IPS-18c (cell line): ENCODE measurements at regions not wholly inside any gene's neighbourhood (a gene's known extent, or its start where the extent isn't known, plus 50 kb on each side); places are given as distances from the start of the nearest gene placed in this dataset.
A peak's percentile ranks its signal among the peaks of the same experiment; 100 is the strongest.
"Not testable (repeated sequence)": the region's sequence is repeated elsewhere in the genome, so short reads cannot be mapped to it uniquely, and the experiment has no call there.

Experiments used
- H3K4me3 ChIP-seq: 2 replicates; pipeline ENCODE4 v1.7.0; 2013; ENCODE audit warnings: low read depth, mild to moderate bottlenecking, low read length, moderate library complexity; ENCODE audit not compliant: insufficient read depth
- H3K9me3 ChIP-seq: one replicate; pipeline ENCODE4 v1.6.1; 2013; ENCODE audit warnings: mild to moderate bottlenecking, low read length, moderate library complexity; ENCODE audit not compliant: control insufficient read depth, insufficient read depth

DNA sequence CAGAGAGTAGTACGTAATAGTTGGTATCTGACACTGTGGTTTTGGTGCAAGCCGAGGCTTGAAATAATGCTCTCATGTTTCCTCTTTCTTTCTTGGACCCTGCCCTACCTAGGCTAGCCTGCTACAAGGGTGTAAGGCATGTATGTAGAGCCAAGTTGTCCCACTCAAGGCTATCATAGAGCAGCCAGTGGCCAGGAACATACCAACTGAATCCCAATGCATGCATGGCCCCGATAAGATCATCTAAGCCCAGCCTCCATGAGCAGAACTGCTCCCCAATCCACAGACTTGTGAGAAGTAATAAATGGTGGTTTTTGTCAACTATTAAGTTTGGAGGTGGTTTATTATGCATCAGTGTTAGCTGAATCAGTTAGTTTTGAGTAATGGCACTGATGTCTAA, 250.2 kb downstream of the SH2D4B start:
- H3K4me3 ChIP-seq = no peak overlapping the region
- H3K9me3 ChIP-seq = no peaks in the 10 kb centered on the region

DNA sequence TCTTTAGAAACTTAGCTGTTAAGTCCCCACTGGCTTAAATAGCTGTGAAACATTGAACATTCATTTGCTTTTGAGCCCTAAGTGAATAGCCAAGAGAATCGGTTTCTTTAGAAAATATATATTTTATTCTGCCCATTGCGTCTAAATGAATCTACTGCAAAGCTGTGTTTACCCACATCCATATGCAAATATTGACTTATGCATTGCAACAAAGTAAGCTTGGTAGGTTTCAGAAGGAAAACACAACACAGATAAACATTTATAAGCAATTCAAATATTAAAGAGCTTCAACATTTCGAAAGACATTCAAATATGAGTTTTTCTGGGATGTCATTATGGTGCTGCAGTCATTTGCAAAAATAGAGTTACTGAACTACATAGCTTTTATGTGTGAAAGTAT, 257.3 kb downstream of the SH2D4B start:
- Histone ChIP-seq H3K9me3 (no peaks in the 10 kb centered on the region), H3K4me3 (no peak overlapping the region)

DNA sequence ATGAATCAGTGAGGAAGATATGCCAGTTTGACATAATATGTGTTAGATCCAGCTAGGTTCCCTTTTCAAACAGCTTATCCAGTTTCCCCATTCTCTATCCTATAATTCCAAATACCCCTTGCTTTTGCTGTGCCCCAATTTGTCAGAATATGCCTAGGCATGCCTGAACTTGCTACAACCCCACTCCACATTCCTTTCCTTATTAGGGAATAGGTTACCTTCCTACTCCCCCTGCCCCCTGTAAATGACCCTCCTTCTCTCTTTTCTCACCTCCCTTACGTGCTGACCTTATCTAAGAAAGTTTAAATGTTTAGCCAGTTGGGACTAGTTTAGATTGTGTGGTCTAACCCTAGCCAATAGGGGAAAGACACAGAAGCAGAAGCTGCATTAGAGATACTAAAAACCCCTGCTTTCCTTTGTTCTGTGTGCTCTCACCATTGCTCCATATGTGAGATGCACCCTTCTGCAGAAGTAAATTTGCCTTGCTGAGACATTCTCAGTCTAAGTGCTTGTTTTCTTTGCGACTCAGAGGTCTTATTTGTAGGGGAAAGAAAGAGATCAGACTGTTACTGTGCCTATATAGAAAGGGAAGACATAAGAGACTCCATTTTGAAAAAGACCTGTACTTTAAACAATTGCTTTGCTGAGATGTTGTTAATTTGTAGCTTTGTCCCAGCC, 267.8 kb downstream of the SH2D4B start:
- no peak overlapping the region for H3K4me3 ChIP-seq
- H3K9me3 ChIP-seq = no peaks in the 10 kb centered on the region

DNA sequence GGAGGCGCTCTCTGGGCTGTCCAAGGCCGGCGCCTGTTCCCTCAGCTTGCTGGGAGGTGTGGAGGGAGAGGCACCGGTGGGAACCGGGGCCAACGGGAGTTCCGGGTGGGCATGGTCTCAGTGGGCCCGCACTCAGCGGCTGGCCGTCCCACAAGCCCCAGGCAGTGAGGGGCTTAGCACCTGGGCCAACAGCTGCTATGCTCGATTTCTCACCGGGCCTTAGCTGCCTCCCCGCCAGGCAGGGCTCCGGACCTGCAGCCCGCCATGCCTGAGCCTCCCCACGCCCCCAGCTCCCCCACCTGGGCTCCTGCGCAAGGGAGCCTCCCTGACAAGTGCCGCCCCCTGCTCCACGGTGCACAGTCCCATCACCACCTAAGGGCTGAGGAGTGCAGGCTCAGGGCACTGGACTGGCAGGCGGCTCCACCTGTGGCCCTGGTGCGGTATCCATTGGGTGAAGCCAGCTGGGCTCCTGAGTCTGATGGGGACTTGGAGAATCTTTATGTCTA, 276.5 kb downstream of the SH2D4B start:
- Histone ChIP-seq H3K9me3 (peaks cover 4% of the 10 kb centered on the region), H3K4me3 (no peak overlapping the region)

DNA sequence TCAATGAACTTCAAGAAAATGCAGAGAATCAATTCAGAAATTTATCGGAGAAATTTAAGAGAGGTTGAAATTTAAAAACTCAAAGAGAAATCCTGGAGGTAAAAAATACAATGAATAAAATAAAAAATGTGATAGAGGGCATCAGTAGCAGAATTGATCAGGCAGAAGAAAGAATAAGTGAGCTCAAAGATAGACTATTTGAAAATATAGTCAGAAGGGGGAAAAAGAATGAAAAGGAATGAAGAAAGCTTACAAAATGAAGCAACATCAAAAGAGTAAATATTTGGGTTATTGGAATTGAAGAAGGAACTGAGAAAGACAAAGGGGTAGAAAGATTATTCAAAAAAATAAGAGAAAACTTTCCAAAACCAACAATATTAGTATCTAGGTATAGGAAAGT, 291.4 kb downstream of the SH2D4B start:
- no peak overlapping the region for H3K4me3 ChIP-seq
- H3K9me3 ChIP-seq = no peaks in the 10 kb centered on the region

DNA sequence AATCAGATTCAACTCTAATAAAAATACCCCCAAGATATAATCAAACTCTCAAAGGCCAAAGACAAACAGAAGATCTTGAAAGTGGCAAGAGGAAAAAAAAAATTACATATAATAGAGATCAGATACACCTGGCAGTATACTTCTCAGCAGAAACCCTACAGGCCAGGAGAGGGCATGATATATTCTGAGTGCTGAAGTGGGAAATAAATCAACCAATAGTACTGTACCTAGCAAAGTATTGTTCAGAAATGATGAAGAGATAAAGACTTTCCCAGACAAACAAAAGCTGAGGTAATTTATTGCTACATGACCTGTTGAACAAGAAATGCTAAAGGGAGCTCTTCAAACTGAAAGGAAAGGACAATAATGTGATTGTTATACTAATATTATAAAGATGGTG, 291.9 kb downstream of the SH2D4B start:
- Histone ChIP-seq H3K9me3 (no peaks in the 10 kb centered on the region), H3K4me3 (no peak overlapping the region)

DNA sequence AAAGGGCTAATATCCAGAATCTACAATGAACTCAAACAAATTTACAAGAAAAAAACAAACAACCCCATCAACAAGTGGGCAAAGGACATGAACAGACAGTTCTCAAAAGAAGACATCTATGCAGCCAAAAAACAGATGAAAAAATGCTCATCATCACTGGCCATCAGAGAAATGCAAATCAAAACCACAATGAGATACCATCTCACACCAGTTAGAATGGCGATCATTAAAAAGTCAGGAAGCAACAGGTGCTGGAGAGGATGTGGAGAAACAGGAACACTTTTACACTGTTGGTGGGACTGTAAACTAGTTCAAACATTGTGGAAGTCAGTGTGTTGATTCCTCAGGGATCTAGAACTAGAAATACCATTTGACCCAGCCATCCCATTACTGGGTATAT, 295.0 kb downstream of the SH2D4B start:
- not testable (repeated sequence) for H3K9me3 ChIP-seq, H3K4me3 ChIP-seq

DNA sequence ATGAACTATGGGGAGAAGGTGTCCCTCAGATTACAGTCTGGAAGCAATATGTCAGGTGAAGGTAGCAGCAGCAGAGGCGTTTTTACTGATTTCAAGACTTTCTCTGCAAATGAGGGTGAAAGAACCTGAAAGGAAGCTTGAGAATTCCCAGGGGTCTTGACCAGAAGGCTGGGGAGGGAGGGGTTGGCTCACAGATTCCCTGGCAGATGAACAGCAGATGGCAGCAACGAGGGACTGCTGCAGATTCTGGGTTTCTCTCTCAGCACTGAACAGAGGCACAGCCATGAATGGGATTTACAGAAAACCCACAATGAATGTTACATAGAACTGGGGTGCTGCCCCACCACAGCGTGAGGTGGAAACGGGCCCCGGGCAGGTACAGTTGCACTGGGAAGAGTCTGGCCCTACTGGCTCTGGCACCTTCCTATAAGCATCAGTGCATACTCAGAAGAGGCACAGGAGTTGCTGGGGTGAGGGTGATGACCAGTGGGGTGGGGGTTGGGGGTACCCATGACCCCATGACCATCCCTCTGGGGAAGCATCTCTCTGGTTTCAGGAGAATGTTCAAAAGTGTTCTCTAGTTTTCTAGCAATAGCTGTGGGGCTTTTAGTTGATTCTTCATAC, 317.8 kb downstream of the SH2D4B start:
- no peak overlapping the region for H3K4me3 ChIP-seq
- H3K9me3 ChIP-seq = no peaks in the 10 kb centered on the region

DNA sequence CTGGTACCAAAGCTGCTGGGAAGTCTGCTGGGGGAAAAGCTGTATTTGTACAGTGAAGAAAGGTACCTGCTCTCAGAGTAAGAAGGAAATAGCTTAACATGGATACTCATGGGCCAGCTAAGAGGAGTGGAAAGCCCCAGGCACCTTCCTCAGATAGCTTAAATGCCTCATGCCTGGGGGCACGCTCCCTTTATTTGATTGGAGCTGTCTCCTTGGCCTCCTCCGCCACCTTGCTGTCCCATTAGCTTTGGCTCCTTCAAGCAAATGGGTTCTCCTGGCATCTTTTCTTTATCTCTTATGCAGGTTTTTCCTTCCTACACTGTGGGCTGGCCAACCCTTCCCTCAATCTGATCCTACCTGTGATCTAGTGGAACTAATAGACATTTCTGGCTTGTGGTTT, 318.5 kb downstream of the SH2D4B start:
- Histone ChIP-seq H3K9me3 (no peaks in the 10 kb centered on the region), H3K4me3 (no peak overlapping the region)

DNA sequence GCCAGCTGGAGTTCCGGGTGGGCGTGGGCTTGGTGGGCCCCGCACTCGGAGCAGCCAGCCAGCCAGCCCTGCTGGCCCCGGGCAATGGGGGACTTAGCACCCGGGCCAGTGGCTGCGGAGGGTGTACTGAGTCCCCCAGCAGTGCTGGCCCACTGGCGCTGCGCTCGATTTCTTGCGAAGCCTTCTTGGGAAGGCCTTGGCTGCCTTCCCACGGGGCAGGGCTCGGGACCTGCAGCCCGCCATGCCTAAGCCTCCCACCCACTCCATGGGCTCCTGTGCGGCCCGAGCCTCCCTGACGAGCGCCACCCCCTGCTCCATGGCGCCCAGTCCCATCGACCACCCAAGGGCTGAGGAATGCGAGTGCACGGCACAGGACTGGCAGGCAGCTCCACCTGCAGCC, 321.6 kb downstream of the SH2D4B start:
- not testable (repeated sequence) for H3K4me3 ChIP-seq, H3K9me3 ChIP-seq

DNA sequence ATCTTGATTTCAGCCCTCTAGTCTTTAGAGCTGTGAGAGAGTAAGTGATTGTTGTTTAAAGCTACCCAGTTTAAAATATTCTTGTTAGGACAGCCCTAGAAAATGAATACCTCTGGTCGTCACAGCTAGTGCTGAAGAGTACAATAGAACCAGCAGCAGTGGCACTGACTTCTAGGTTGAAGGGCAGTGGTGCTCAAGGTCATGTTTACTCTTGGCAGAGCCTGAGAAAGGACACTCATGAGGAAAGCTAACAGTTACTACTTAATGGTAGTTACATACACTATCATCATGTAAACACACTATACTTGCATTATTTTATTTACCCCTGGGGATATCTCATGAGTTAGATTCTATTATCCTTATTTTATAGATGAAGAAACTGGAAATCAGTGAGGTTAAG, 323.0 kb downstream of the SH2D4B start:
- H3K4me3 ChIP-seq = no peak overlapping the region
- H3K9me3 ChIP-seq = no peaks in the 10 kb centered on the region

DNA sequence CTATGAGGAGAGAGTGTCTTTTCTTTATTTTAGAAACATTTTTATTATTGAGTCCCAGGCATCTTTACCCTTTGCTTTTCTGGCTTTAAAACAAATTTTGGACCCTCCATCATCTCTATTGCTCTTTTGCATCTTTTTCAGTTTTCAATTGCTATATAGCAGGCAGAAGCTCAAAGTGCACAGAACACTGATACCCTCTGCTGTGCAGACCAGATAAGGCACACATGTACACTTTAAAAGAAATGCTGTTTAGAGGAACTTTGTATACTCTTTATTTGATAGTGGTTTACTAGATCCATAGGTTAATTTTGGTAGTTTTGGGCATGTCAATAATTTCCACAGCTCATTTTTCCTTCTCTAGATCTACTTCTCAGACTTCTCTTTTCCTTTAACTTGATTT, 324.2 kb downstream of the SH2D4B start:
- no peaks in the 10 kb centered on the region for H3K9me3 ChIP-seq
- no peak overlapping the region for H3K4me3 ChIP-seq

DNA sequence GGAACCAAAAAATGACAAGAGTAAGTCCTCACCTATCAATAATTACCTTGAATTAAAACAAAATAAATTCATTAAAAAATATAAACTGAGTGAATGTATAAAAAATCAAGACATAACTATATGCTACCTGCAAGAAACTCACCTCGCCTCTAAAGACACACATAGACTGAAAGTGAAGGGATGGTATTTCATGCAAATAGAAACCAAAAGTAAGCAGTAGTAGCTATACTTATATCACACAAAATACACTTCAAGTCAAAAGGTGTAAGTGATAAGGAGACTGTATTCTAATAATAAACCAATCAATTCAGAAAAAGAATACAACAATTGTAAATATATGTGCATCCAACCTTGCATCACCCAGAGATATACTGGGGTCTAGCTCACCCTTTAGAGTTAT, 332.6 kb downstream of the SH2D4B start:
- Histone ChIP-seq H3K4me3 (no peak overlapping the region), H3K9me3 (no peaks in the 10 kb centered on the region)

DNA sequence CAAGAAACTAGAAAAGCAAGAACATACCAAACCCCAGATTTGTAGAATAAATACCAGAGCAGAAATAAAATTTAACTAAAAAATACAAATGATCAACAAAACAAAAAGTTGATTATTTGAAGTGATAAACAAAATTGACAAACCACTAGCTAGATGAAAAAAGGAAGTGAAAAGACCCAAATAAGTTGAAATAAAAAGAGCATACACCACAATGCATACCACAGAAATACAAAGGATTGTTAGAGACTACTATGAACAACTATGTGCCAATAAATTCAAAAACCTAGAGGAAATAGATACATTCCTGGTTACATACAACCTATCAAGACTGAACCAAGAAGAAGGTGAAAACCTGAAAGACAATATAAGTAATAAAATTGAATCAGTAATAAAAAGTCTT, 333.4 kb downstream of the SH2D4B start:
- no peaks in the 10 kb centered on the region for H3K9me3 ChIP-seq
- no peak overlapping the region for H3K4me3 ChIP-seq

DNA sequence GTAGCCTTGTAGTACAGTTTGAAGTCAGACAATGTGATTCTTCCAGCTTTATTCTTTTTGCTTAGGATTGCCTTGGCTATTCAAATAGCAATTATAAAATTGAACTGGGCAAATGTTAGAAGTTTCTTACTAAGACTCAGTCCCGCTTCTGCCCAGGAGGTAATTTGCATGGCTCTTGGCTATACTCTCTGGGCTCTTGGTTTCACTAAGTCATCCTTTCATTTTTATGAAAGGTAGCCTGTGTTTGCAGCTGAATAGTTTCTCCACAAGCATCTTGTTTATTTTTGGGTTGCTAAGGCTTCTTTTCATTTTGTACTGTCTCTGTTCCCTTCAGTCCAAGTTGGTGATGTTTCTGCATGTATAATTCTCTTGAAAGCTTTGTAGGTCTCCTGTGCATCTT, 340.6 kb downstream of the SH2D4B start:
- Histone ChIP-seq H3K9me3 (peaks cover 4% of the 10 kb centered on the region), H3K4me3 (no peak overlapping the region)

DNA sequence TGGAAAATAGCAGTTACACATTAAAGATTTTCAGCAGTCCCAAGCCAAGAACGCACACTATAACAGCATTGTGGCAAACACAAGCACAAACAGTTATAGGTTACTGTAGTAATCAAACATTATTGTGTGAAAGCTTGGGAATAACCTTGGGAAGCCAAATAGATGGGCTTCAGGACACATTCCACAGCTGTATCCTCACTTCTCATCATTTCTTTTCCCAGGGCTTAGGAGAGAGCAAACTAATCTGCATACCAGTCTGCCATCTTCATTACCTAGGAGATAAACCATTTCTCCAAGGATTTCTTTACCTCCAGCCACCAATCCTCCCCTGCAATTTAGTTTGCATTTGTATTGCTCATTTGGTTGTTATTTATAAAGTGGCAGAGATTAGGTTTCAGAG, 352.4 kb downstream of the SH2D4B start:
- Histone ChIP-seq H3K4me3 (no peak overlapping the region), H3K9me3 (no peaks in the 10 kb centered on the region)

DNA sequence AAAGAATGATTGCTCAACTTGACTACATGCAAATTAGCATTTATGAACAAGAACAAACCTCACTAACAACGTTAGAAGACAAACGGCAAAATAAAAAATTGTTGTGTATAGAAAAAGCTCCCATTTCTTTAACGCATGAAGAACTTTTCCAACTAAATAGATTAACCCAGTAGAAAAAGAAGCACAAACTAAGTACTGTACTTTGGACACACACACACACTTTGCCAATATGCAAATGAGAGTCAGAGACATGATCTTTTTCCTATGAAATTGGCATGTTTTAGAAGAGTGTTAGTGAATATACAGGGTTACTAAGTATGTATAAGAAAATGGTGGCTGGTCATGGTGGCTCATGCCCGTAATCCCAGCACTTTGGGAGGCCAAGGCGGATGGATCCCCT, 355.6 kb downstream of the SH2D4B start:
- H3K4me3 ChIP-seq = no peak overlapping the region
- H3K9me3 ChIP-seq = no peaks in the 10 kb centered on the region

DNA sequence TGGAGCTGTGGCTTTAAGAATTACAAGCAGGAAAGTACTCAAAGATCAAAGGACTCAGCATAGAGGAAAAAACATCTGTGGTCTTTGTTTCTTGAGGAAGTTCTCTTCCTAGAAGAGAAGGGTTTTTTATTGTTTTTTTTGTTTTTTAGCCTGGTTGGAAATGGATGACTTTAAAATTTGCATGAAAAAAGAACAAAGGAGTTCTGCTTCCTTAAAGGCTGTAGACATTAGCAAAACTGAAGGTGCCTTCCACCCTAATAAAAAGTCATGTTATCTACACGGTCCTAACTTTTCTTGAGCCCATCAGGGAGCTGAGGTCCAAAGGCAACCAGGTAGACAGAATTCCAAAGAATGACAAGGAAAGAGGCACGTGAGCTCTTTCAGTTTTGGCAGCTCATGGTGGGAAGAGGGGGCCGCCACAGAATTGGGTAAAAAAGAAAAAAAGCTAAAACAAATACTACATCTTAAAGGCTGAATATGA, 356.6 kb downstream of the SH2D4B start:
- Histone ChIP-seq H3K9me3 (no peaks in the 10 kb centered on the region), H3K4me3 (peak overlapping the region; percentile 24; the same call in 1 of the 2 replicates)
